ENCODE measurements at regions not wholly inside any gene's neighbourhood (a gene's known extent, or its start where the extent isn't known, plus 50 kb on each side); places are given as distances from the start of the nearest gene placed in this dataset.

DNA sequence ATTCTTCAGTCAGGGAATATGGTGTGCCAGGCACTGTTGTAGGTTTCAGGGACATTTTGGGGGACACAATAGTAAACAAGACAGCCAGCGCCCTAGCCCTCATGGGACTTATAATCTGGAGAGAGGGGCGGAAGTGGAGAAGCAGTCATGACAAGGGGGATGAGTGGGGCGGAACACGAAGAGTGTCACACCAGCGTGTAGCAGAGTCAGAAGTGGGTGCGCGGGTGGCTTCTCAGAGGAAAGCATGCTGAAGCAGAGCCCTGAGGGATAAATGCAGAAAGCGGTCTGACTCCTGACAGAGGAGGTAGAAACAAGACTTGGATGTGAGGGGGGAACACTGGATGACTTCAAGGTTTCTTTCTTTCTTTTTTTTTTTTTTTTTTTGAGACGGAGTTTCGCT is 160.3 kb upstream of the LYZL2 start:
- TF ChIP-seq POLR2A (IDR thresholded peaks at IDR 0.05; ENCODE audit: control extremely low read depth in 1 of 2, low read depth in 2 of 2, low read length in 2 of 2) (no peak), NRF1 (IDR thresholded peaks at IDR 0.05; ENCODE audit: low read depth, low read length) (no peak)

Measured in H1 (cell line).